PFSK-1 (cell line): ENCODE measurements at regions not wholly inside any gene's neighbourhood (a gene's known extent, or its start where the extent isn't known, plus 50 kb on each side); places are given as distances from the start of the nearest gene placed in this dataset.

Experiments
- FOXP2 ChIP-seq: optimal IDR thresholded peaks from 2 replicates; pipeline ENCODE3; 2011; ENCODE audit warnings: borderline replicate concordance, control low read depth, inconsistent platforms; ENCODE audit not compliant: insufficient read depth; ENCODE audit errors: extremely low read length, extremely low read depth
- POLR2AphosphoS5 ChIP-seq: IDR thresholded peaks from 2 replicates; pipeline ENCODE4 v1.6.1; 2012; ENCODE audit warnings: low read depth, mild to moderate bottlenecking, control low read depth, low read length, moderate library complexity
- TAF1 ChIP-seq: IDR thresholded peaks from 2 replicates; pipeline ENCODE4 v1.6.1; 2012; ENCODE audit warnings: low read length, control low read depth, borderline replicate concordance; ENCODE audit not compliant: insufficient read depth

GRCh38 chr5:116883875-116884274 lies 309.3 kb upstream of the SEMA6A start:
- TF ChIP-seq FOXP2 (no peak), POLR2AphosphoS5 (no peak), TAF1 (no peak)
